ENCODE measurements at regions not wholly inside any gene's neighbourhood (a gene's known extent, or its start where the extent isn't known, plus 50 kb on each side); places are given as distances from the start of the nearest gene placed in this dataset.
"Not testable (repeated sequence)": the region's sequence is repeated elsewhere in the genome, so short reads cannot be mapped to it uniquely, and the experiment has no call there.

- no peak for DNase-seq (ENCODE audit: low read depth, low spot score)
These were observed 85.0 kb upstream of the KIF5B start for GRCh38 chr10:32141018-32141807.

- DNase-seq (ENCODE audit: low read depth, low spot score), result no peak
These were observed 84.2 kb upstream of the KIF5B start for GRCh38 chr10:32140403-32140802.

- DNase-seq (ENCODE audit: low read depth, low spot score), result peak; percentile 93
These were observed 83.2 kb upstream of the KIF5B start for GRCh38 chr10:32139223-32140073.

GRCh38 chr10:32136927-32137326 is 80.7 kb upstream of the KIF5B start:
- peak; percentile 19 for DNase-seq (ENCODE audit: low read depth, low spot score)

GRCh38 chr10:32135796-32136195 is 79.6 kb upstream of the KIF5B start:
- DNase-seq (ENCODE audit: low read depth, low spot score), result not testable (repeated sequence)

GRCh38 chr10:32132357-32132946 is 76.2 kb upstream of the KIF5B start:
- DNase-seq (ENCODE audit: low read depth, low spot score), result no peak

GRCh38 chr10:32131388-32131787 is 75.2 kb upstream of the KIF5B start:
- DNase-seq (ENCODE audit: low read depth, low spot score), result no peak

GRCh38 chr10:32130788-32131187 is 74.6 kb upstream of the KIF5B start:
- no peak for DNase-seq (ENCODE audit: low read depth, low spot score)

- no peak for DNase-seq (ENCODE audit: low read depth, low spot score)
These were observed 68.8 kb upstream of the KIF5B start for GRCh38 chr10:32125023-32125422.

- no peak for DNase-seq (ENCODE audit: low read depth, low spot score)
These were observed 66.8 kb upstream of the KIF5B start for GRCh38 chr10:32123021-32123420.

GRCh38 chr10:32121648-32122047 is 65.4 kb upstream of the KIF5B start:
- no peak for DNase-seq (ENCODE audit: low read depth, low spot score)

- no peak for DNase-seq (ENCODE audit: low read depth, low spot score)
These were observed 63.9 kb upstream of the KIF5B start for GRCh38 chr10:32120147-32120546.

GRCh38 chr10:32114508-32114907 is 58.3 kb upstream of the KIF5B start:
- no peak for DNase-seq (ENCODE audit: low read depth, low spot score)

- no peak for DNase-seq (ENCODE audit: low read depth, low spot score)
These were observed 55.8 kb upstream of the KIF5B start for GRCh38 chr10:32112055-32112454.

GRCh38 chr10:32111585-32111984 is 55.4 kb upstream of the KIF5B start:
- no peak for DNase-seq (ENCODE audit: low read depth, low spot score)

- no peak for DNase-seq (ENCODE audit: low read depth, low spot score)
These were observed 54.6 kb upstream of the KIF5B start for GRCh38 chr10:32110790-32111189.

- peak; percentile 10 for DNase-seq (ENCODE audit: low read depth, low spot score)
These were observed 53.4 kb upstream of the KIF5B start for GRCh38 chr10:32109603-32110002.
